ENCODE measurements at regions not wholly inside any gene's neighbourhood (a gene's known extent, or its start where the extent isn't known, plus 50 kb on each side); places are given as distances from the start of the nearest gene placed in this dataset.

DNA sequence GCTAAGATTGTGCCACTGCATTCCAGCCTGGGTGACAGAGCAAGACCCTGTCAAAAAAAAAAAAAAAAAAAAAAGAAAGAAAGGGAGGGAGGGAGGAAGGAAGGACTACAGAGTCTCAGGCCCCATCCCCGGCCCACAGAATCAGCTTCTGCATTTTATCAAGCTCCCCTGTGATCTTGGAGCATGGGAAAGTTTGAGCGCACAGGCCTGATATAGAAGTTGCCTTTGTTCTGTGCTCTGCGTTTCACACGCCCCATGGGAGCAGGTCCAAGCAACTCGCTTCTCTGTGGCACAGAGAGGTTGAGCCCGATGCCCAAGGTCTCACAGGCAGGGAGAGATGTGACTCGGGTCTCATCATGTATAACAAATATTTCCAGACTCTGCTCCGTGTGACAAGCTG, 101.8 kb downstream of the PHETA1 start:
- no peak overlapping the region for H3K4me3 ChIP-seq
- ChIA-PET SMC1A (ENCODE audit: uncharacterized antibody, unreplicated experiment) (interaction anchor here (1.2 kb wide), 1 partner anchor 371 kb away, joined by 4 read pairs; no protein-coding TSS in a partner anchor), RAD21 (ENCODE audit: unreplicated experiment) (interaction anchor here (0.6 kb wide), 1 partner anchor 602 kb away, joined by 3 read pairs; no protein-coding TSS in a partner anchor), POLR2A (interaction anchor here (0.6 kb wide), 1 partner anchor 479 kb away, joined by 3 read pairs; no protein-coding TSS in a partner anchor), CTCF (interaction anchor here (1.1 kb wide), 1 partner anchor 9 kb away, joined by 3 read pairs; no protein-coding TSS in a partner anchor)
- FAIRE-seq: no peak
- no peak overlapping the region for H3K27ac ChIP-seq (ENCODE audit: control insufficient read depth, insufficient read depth)
- H3K4me1 ChIP-seq (ENCODE audit: control insufficient read depth, insufficient read depth, low read length): no peaks in the 10 kb centered on the region
- H3K27me3 ChIP-seq (replicated peaks in 1 of 2; ENCODE audit: control insufficient read depth in 2 of 2, insufficient read depth in 2 of 2, low read length in 1 of 2): no peaks in the 10 kb centered on the region; a peak in 1 of 4 replicates
- TF ChIP-seq CREM (IDR thresholded peaks at IDR 0.05; ENCODE audit: low read depth) (no peak), RUNX3 (IDR thresholded peaks at IDR 0.05; ENCODE audit: low read length) (no peak)
- WGBS (ENCODE audit: insufficient coverage, insufficient replicate concordance, low lambda C conversion rate, missing lambda C conversion rate): 32% methylated on average over 8 of the region's 8 CpGs
- no peak overlapping the region for H3K4me2 ChIP-seq (ENCODE audit: control insufficient read depth, insufficient read depth)
- no peak overlapping the region for H2AFZ ChIP-seq (ENCODE audit: control insufficient read depth, low read depth, low read length)
- no peak for DNase-seq (ENCODE audit: low read depth, low spot score)
- BruUV-seq (replicated peaks): no TSS peak
- in situ Hi-C loops (cut with MboI) (no loop called here), intact Hi-C loops (cut with micrococcal nuclease; ENCODE audit: unreplicated experiment) (no loop called here)
- H3K79me2 ChIP-seq (ENCODE audit: control insufficient read depth, insufficient read depth, low read length): no peaks in the 10 kb centered on the region
- ATAC-seq: no peak
- H3K36me3 ChIP-seq (ENCODE audit: control insufficient read depth in 2 of 2, insufficient read depth in 2 of 2, low read length in 1 of 2): no peaks in the 10 kb centered on the region
- H4K20me1 ChIP-seq (ENCODE audit: control insufficient read depth, insufficient read depth): no peaks in the 10 kb centered on the region
- H3K9ac ChIP-seq (ENCODE audit: control insufficient read depth, insufficient read depth, low read length): no peak overlapping the region
- H3K9me3 ChIP-seq (replicated peaks; ENCODE audit: control insufficient read depth, insufficient read depth, low read length): no peaks in the 10 kb centered on the region

DNA sequence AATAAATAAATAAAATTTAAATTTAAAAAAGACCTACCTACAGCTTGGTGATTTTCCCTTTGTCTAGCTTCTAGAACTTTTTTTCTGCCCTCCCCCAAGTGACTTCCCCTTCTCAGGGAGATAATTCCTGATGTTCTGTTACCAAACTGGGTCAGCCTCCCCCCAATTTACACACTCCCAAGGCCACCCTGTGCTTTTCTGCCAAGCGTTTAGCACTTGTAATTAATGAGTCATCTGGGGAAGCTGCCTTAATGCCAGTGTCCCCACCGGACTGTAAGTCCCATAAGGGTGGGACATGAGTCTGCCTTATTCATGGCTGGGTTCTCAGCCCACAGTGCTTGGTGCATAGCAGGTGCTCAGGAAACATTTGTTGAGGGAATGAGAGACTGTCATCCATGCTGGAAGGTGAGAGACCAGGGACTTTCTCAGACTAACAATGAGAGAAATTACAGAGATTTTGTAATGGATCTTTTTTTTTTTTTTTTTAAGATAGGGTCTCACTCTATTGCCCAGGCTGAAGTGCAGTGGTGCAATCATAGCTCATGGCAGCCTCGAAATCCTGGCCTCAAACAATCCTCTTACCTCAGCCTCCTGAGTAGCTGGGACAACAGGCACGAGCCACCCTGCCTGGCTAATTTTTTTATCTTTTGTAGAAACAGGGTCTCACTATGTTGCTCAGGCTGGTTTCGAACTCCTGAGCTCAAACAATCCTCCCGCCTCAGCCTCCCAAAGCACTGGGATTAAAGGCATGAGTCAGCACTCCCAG, 106.8 kb downstream of the PHETA1 start:
- no peak overlapping the region for H2AFZ ChIP-seq (ENCODE audit: control insufficient read depth, low read depth, low read length)
- in situ Hi-C loops (cut with MboI): no loop called here
- RAD21 ChIA-PET (ENCODE audit: unreplicated experiment): no interaction called here
- no peak overlapping the region for H3K9ac ChIP-seq (ENCODE audit: control insufficient read depth, insufficient read depth, low read length)
- intact Hi-C loops (cut with micrococcal nuclease; ENCODE audit: unreplicated experiment): no loop called here
- no peaks in the 10 kb centered on the region for H3K4me1 ChIP-seq (ENCODE audit: control insufficient read depth, insufficient read depth, low read length)
- H3K36me3 ChIP-seq (ENCODE audit: control insufficient read depth in 2 of 2, insufficient read depth in 2 of 2, low read length in 1 of 2): no peaks in the 10 kb centered on the region
- H3K27me3 ChIP-seq (replicated peaks in 1 of 2; ENCODE audit: control insufficient read depth in 2 of 2, insufficient read depth in 2 of 2, low read length in 1 of 2): no peaks in the 10 kb centered on the region; a peak in 1 of 4 replicates
- SMC1A ChIA-PET (ENCODE audit: uncharacterized antibody, unreplicated experiment): interaction anchor here (0.7 kb wide), 1 partner anchor 236 kb away, joined by 3 read pairs; no protein-coding TSS in a partner anchor
- no TSS peak for BruUV-seq (replicated peaks)
- H3K4me2 ChIP-seq (ENCODE audit: control insufficient read depth, insufficient read depth): no peak overlapping the region
- TF ChIP-seq TBL1XR1 (IDR thresholded peaks at IDR 0.05; ENCODE audit: low read depth, low read length) (no peak), SPI1 (IDR thresholded peaks at IDR 0.05; ENCODE audit: borderline replicate concordance, insufficient read depth, low read depth, low read length) (no peak), CBFB (IDR thresholded peaks at IDR 0.05; ENCODE audit: low read depth) (no peak), SMARCA5 (IDR thresholded peaks at IDR 0.05) (no peak), SMC3 (IDR thresholded peaks at IDR 0.05; ENCODE audit: borderline replicate concordance, low read length) (no peak), POLR2AphosphoS5 (IDR thresholded peaks at IDR 0.05; ENCODE audit: low read length) (no peak), HDGF (IDR thresholded peaks at IDR 0.05) (no peak), NR2F1 (conservative IDR thresholded peaks at IDR 0.05) (no peak), CBX3 (IDR thresholded peaks at IDR 0.05; ENCODE audit: borderline replicate concordance, low read depth) (no peak), RAD21 (IDR thresholded peaks at IDR 0.05; ENCODE audit: insufficient read depth, low read depth, low read length) (no peak), FOS (IDR thresholded peaks at IDR 0.05; ENCODE audit: borderline replicate concordance, extremely low read depth, insufficient read length) (no peak), ZNF622 (IDR thresholded peaks at IDR 0.05) (no peak), SUZ12 (IDR thresholded peaks at IDR 0.05; ENCODE audit: unreplicated experiment) (no peak), BACH1 (IDR thresholded peaks at IDR 0.05; ENCODE audit: borderline replicate concordance) (no peak), CHD4 (IDR thresholded peaks at IDR 0.05) (no peak)
- TF ChIP-seq, protein P1, sequence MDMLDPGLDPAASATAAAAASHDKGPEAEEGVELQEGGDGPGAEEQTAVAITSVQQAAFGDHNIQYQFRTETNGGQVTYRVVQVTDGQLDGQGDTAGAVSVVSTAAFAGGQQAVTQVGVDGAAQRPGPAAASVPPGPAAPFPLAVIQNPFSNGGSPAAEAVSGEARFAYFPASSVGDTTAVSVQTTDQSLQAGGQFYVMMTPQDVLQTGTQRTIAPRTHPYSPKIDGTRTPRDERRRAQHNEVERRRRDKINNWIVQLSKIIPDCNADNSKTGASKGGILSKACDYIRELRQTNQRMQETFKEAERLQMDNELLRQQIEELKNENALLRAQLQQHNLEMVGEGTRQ (IDR thresholded peaks at IDR 0.05; ENCODE audit: borderline replicate concordance, low read depth, low read length): no peak
- no peaks in the 10 kb centered on the region for H3K9me3 ChIP-seq (replicated peaks; ENCODE audit: control insufficient read depth, insufficient read depth, low read length)
- no peak for FAIRE-seq
- H3K4me3 ChIP-seq: no peak overlapping the region
- ATAC-seq: no peak
- CTCF ChIA-PET: interaction anchor here (0.6 to 1.6 kb wide), 7 partner anchors 10 to 369 kb away, joined by 3 to 5 read pairs (median 3); no protein-coding TSS in a partner anchor
- H3K27ac ChIP-seq (ENCODE audit: control insufficient read depth, insufficient read depth): no peak overlapping the region
- 32% methylated on average over 6 of the region's 6 CpGs for WGBS (ENCODE audit: insufficient coverage, insufficient replicate concordance, low lambda C conversion rate, missing lambda C conversion rate)
- H3K79me2 ChIP-seq (ENCODE audit: control insufficient read depth, insufficient read depth, low read length): no peaks in the 10 kb centered on the region
- POLR2A ChIA-PET: interaction anchor here (0.7 kb wide), 1 partner anchor 399 kb away, joined by 3 read pairs; no protein-coding TSS in a partner anchor
- no peaks in the 10 kb centered on the region for H4K20me1 ChIP-seq (ENCODE audit: control insufficient read depth, insufficient read depth)
- DNase-seq (ENCODE audit: low read depth, low spot score): no peak
